ENCODE measurements at regions not wholly inside any gene's neighbourhood (a gene's known extent, or its start where the extent isn't known, plus 50 kb on each side); places are given as distances from the start of the nearest gene placed in this dataset.

DNA sequence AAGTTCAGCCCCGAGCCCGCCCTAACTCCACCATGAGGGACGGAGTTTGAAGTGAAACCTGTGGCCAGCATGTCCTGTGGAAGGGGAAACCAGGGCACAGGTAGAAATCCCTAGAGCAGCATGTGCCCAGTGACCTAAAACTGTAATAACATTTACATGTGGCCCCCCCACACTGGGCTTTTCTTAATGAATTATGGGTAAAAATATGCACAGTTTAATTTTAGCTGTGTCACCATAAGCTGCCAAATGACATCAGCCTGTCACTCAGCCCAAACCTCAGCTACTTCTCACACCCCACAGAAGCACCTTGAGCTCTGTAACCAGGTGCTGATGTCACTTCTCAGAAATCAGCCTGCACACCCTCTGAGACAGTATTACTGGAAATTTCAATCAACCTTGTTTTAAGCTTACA, 50.0 kb upstream of the SLC19A1 start:
- peak; percentile 59 for DNase-seq (ENCODE audit: low read depth)

DNA sequence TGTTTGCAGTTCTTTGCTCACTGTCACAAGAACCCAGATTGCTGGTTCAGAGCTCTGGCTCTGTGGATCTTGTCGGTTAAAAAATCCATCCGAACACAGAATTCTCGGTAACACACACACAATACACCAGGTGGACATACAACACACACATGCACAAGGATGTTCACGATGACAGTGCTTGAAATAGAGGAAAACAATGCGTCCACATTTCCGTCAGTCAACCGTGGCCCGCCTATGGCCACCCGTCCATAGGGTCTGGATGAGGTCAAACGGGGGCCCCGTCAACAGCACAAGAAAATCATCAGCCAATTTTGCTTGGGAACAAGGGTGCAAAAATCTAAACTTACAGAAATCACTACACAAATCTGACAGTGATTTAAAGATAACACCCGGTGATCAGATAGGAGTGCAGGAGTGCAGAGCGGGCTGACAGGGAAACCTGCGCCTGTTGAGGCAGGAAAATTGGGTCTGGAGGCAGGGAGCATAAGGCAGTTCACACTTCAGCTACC, 50.4 kb upstream of the SLC19A1 start:
- DNase-seq (ENCODE audit: low read depth), result no peak

DNA sequence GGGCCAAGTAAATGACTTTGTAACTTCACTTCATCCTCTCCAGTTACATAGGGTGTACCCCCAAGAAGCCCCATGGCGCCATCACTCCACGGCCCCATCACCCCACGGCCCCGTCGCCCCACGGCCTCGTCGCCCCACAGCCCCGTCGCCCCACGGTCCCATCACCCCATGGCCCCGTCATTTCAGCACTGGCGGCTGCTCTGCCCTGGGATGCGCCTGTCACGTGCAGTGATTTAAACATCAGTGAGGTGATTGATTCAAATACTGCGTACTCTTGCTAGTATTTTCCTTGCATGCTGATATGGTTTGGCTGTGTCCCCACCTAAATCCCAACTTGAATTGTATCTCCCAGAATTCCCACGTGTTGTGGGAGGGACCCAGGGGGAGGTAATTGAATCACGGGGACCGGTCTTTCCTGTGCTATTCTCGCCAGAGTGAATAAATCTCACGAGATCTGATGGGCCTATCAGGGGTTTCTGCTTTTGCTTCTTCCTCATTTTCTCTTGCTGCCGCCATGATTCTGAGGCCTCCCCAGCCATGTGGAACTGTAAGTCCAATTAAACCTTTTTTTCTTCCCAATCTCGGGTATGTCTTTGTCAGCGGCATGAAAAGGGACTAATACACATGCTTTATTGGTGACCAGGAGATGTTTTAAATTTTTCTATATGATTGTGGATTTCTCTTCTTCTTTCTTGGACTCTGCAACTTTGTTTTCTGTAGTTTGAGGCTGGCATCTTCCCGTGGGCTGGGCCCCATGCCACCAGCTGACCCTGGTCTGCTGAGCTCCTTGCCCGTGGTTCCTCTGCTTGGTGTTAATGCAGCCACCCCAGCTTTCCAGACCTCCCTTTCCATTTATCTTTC, 50.1 kb upstream of the PCBP3 start:
- DNase-seq (ENCODE audit: low read depth), result no peak
